HG03175 (cell line): ENCODE measurements at regions not wholly inside any gene's neighbourhood (a gene's known extent, or its start where the extent isn't known, plus 50 kb on each side); places are given as distances from the start of the nearest gene placed in this dataset.

Source experiments
- ATAC-seq: cut with Tn5 transposase; IDR thresholded peaks from one replicate; pipeline ENCODE4 v1.9.1; 2021; ENCODE audit warnings: mild to moderate bottlenecking, moderate library complexity; ENCODE audit not compliant: unreplicated experiment

DNA sequence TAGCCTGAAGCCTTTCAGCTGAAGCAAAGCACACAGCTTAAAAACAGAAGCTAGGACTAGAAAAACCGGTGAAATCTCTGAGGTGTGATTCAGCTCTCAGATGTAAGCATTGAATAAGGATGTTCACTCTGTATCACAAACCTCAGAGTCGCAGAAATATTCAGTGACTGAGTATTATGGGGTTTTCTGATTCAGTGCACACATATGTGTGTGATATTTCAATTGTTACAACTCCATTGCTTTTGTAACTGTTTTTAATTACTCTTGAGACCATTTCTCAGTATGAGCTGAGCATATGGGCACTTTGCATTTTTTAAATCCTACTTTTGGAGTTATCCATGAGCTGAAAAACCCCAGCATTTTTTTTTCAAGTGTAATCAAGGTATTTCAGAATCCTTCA is 868.8 kb downstream of the NTRK3 start:
- ATAC-seq: no peak

DNA sequence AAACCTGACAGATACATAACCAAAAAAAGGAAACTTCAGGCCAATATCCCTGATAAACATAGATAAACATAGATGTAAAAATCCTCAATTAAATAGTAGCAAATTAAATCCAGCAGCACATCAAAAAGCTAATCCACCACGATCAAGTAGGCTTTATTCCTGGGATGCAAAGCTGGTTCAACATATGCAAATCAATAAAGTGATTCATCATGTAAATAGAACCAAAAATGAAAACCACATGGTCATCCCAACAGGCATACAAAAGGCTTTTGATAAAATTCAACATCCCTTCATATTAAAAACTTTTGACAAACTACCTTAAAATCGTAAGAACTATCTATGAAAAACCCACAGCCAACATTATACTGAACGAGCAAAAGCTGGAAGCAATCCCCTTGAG is 882.2 kb downstream of the NTRK3 start:
- no peak for ATAC-seq

DNA sequence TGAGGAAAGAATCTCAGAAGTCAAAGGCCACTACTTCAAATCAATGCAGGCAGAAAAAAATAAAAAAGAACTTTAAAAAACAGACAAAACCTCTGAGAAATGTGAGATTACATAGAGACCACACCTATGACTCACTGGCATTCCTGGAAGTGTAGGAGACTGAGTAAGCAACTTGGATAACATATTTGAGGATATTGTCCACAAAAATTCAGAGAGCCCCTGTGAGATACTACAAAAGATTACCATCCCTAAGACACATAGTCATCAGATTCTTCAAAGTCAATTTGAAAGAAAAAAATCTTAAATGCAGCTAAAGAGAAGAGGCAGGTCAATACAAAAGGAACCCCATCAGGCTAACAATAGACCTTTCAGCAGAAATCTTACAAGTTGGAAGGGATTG is 887.3 kb downstream of the NTRK3 start:
- ATAC-seq: no peak

DNA sequence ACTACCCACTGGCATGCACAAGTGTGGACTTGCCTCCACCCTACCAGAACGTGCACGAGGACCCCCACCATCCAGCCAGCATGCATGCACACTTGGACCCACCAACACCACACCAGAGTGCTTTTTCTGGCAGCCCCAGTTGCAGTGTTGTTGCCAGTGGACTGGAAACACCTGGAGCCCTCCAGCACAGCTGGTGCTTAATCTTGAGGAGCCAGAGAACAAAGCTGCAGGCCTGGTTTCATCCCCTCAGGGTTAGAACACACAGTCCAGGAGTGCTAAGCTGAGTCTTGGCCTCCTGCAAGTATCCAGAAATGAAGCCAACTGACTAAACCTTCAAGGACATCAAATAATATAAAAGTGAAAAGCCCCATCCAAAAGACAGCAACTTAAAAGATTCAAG is 888.0 kb downstream of the NTRK3 start:
- no peak for ATAC-seq

GRCh38 chr15:87365186-87365585 is 891.4 kb downstream of the NTRK3 start:
- no peak for ATAC-seq

GRCh38 chr15:87362531-87362930 is 894.0 kb downstream of the NTRK3 start:
- no peak for ATAC-seq

GRCh38 chr15:87357637-87358313 is 898.8 kb downstream of the NTRK3 start:
- no peak for ATAC-seq

DNA sequence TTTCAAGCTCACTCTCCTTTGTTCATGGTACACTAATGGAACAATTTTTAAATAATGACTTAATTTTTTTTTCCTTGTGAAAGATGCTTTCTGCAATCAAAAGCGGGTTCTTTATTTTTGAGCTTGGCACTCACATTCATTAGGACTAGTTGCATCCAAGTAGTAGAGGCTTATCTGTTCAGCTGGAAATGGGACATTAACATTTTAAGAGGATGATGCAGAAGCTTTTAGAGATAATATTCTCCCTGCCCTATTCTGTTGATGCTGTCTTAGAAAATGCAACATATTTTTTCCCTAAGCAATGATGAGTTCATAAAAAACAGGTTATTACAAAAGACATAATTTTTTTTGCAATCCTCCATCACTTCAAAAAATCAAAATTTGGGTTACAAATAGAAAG is 900.6 kb downstream of the NTRK3 start:
- ATAC-seq: no peak

GRCh38 chr15:87354661-87355410 is 901.7 kb downstream of the NTRK3 start:
- no peak for ATAC-seq

DNA sequence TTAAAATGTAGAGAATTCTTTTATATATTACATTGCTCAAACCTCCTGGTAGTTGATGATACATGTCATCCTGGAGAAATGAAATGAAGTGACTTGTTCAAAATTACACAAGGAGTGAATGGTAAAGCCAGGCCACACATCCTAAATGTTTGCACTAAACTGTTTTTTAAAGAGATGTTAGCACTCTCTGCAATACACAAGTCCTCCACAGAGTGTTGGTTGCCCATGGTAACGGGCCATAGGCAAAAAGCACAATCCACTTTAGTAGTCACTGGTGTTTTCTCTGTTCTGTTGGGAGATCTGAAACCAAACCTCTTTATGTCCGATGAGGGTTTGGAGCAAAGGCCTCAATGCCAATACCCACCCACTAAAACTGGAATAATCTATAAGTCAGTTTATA is 907.4 kb downstream of the NTRK3 start:
- ATAC-seq: no peak

DNA sequence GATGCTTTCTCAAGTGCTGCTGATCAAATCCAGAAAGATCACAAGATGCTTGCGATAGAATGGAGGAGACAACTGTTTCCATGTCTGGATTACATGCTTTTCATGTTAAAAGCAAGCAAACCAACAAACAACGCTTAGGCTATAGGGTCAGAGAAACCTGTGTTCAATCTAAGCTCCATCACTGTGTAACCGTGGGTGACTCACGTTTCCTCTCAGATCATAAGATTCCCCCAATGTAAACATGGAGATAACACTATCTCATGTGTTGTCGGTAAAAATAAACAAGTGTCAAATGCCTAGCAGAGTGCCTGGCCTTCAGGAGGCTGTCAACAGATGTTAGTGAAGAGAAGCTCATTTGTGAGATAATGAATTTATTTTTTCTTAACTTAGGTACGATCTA is 907.8 kb downstream of the NTRK3 start:
- no peak for ATAC-seq

- ATAC-seq: no peak
Measured at GRCh38 chr15:87347806-87348515, 908.6 kb downstream of the NTRK3 start.

- no peak for ATAC-seq
Measured at GRCh38 chr15:87345961-87346360, 910.6 kb downstream of the NTRK3 start.

- no peak for ATAC-seq
Measured at GRCh38 chr15:87343966-87344365, 912.6 kb downstream of the NTRK3 start.

GRCh38 chr15:87340370-87340769 is 916.2 kb downstream of the NTRK3 start:
- no peak for ATAC-seq

DNA sequence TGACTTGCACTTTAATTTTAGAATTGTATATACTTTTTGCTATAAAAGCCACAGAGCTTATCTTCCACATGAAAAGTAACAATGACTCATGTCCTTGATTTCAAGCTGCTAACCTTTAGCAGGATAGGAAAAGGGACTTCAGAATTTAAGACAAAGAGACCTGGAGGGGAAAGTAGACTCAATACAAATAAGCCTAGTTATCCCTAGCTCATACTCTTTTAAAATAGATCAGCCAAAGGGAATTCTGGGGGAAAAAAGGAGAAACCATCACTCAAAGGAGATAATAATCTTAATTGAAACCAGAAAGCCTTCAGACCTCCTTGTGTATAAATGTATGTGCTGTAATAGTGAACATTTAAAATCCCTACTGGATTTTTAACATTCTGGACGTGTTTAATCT is 930.3 kb downstream of the NTRK3 start:
- ATAC-seq: no peak

- no peak for ATAC-seq
Measured at GRCh38 chr15:87322870-87323269, 933.7 kb downstream of the NTRK3 start.

- no peak for ATAC-seq
Measured at GRCh38 chr15:87322265-87322664, 934.3 kb downstream of the NTRK3 start.

DNA sequence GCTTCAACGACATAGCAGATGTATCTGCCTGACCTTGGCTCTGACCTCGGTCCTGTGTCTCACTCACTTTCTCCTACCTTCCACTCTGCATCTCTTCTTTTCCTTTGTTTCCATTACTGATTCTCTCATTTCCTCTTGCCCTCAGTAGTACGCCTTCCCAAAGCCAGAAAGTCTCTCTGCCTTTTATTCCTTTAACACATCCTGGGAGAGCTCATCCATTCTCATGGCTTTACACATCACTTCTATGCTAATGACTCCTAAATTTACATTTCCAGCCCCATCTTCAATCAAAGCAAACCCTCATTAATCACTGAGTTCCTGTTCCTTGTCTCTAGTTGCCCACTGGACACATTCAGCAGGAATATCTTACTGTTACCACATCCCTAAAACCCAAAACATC is 938.6 kb downstream of the NTRK3 start:
- ATAC-seq: no peak

GRCh38 chr15:87312221-87312620 is 944.3 kb downstream of the NTRK3 start:
- no peak for ATAC-seq

DNA sequence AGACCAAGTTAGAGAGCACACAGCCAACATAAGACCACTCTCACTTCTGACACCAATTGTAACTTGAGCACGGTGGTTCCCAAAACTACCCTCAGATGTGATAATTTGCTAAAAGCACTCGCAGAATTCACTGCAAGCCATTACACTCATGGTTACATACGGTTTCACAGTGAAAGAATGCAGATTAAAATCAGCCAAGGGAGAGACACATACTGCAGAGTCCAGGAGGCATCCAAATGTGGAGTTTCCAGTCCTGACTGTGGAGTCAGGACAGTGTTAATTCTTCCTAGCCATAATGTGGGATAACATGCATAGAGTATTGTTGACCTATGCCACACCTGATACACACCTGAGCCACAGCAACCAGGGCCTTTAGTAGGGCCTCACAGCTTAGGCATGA is 956.4 kb downstream of the NTRK3 start:
- ATAC-seq: no peak

DNA sequence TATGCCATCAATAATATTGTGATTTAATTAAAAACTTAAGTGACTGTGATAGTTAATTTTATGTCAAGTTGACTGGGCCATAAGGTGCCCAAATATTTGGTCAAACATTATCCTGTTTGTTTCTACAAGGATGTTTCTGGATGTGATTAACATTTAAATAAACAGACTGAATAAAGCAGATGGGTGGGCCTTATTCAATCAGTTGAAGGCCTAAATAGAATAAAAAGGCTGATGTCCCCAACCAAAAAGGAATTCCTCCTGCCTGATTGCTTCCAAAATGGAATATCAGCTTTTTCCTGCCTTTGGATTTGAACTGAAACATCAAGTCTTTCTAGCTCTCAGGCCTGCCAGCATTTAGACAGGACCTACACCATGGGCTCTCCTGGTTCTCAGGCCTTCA is 961.7 kb downstream of the NTRK3 start:
- ATAC-seq: no peak
